ENCODE measurements at regions not wholly inside any gene's neighbourhood (a gene's known extent, or its start where the extent isn't known, plus 50 kb on each side); places are given as distances from the start of the nearest gene placed in this dataset.

DNA sequence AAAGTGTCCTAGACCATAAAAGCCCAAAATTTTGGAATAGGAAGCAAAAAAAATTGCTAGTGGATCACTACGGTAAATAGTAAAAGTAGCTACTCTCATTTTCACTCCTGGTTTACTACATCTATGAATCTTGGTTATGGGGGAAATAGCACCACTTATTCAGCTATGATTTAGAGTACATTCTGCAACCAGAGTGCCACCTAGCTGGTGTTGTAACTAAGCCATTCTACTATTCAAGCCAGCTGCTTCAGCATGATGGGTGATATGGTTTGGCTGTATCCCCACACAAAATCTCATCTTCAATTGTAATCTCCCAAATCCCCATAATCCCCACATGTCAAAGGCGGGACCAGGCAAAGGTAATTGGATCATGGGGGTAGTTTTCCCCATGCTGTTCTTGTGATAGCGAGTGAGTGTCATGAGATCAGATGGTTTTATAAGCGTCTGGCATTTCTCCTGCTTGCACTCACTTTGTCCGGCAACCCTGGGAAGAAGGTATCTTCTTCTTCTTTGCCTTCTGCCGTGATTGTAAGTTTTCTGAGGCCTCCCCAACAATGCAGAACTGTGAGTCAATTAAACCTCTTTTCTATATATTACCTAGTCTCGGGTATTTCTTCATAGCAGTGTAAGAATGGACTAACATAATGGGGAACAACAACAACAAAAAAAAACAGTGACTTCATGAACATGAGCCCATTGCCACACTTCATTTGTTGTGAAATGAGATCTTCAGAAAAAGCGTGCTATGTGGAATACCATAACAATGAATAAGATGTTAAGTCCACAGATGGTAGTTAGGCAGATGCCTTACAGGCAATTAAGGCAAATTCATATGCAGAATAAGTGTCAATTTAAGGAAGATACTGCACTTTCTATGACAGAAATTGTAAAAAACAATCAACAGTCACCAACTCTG, 280.1 kb downstream of the PABPC4L start:
- H3K36me3 ChIP-seq (ENCODE audit: insufficient read depth, low read length) = no peaks in the 10 kb centered on the region
- Mint-ChIP-seq H3K27me3 (no peaks in the 10 kb centered on the region), H3K4me1 (ENCODE audit: low read depth) (no peaks in the 10 kb centered on the region), H3K27ac (no peak overlapping the region), H3K36me3 (ENCODE audit: low read depth) (no peaks in the 10 kb centered on the region), H3K4me3 (no peak overlapping the region), H3K9me3 (peaks cover 7% of the 10 kb centered on the region)
- TF ChIP-seq, protein P1, sequence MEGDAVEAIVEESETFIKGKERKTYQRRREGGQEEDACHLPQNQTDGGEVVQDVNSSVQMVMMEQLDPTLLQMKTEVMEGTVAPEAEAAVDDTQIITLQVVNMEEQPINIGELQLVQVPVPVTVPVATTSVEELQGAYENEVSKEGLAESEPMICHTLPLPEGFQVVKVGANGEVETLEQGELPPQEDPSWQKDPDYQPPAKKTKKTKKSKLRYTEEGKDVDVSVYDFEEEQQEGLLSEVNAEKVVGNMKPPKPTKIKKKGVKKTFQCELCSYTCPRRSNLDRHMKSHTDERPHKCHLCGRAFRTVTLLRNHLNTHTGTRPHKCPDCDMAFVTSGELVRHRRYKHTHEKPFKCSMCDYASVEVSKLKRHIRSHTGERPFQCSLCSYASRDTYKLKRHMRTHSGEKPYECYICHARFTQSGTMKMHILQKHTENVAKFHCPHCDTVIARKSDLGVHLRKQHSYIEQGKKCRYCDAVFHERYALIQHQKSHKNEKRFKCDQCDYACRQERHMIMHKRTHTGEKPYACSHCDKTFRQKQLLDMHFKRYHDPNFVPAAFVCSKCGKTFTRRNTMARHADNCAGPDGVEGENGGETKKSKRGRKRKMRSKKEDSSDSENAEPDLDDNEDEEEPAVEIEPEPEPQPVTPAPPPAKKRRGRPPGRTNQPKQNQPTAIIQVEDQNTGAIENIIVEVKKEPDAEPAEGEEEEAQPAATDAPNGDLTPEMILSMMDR (IDR thresholded peaks at IDR 0.05) = no peak
- no peak overlapping the region for H3K4me3 ChIP-seq (ENCODE audit: low read length)
- H3K9me3 ChIP-seq (ENCODE audit: control insufficient read depth in 1 of 2, insufficient read depth in 1 of 2, low read length in 2 of 2) = peaks cover 0 to 4% of the 10 kb centered on the region in 2 experiments
- H3K27ac ChIP-seq (ENCODE audit: low read depth in 1 of 2, low read length in 2 of 2) = no peak overlapping the region
- no peaks in the 10 kb centered on the region for H3K27me3 ChIP-seq (ENCODE audit: control insufficient read depth in 1 of 2, insufficient read depth in 2 of 2, low read length in 2 of 2)
- ChIA-PET CTCF (no interaction called here), POLR2A (no interaction called here)
- intact Hi-C loops (cut with DNase I, micrococcal nuclease) = no loop called here
- H3K4me1 ChIP-seq (ENCODE audit: insufficient read depth, low read length) = no peaks in the 10 kb centered on the region
- DNase-seq (no peak), ATAC-seq (ENCODE audit: poor library complexity) (no peak)

DNA sequence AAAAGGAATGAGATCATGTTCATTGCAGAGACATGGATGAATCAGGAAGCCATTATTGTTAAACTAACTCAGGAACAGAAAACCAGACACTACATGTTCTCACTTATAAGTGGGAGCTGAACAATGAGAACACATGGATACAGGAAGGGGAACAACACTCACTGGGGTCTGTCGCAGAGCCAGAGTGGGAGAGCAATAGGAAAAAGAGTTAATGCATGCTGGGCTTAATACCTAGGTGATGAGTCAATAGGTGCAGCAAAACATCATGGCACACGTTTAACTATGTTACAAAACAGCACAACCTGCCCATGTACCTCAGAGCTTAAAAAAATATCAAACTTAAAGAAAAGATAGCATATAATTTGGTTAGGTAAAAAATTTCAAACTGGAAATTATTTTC, 281.4 kb downstream of the PABPC4L start:
- Mint-ChIP-seq H3K27me3 (no peaks in the 10 kb centered on the region), H3K4me1 (ENCODE audit: low read depth) (no peaks in the 10 kb centered on the region), H3K4me3 (no peak overlapping the region), H3K27ac (no peak overlapping the region), H3K36me3 (ENCODE audit: low read depth) (no peaks in the 10 kb centered on the region), H3K9me3 (peaks cover 7% of the 10 kb centered on the region)
- H3K27ac ChIP-seq (ENCODE audit: low read depth in 1 of 2, low read length in 2 of 2) = no peak overlapping the region
- intact Hi-C loops (cut with DNase I, micrococcal nuclease) = no loop called here
- DNase-seq = no peak
- peaks cover 0 to 4% of the 10 kb centered on the region in 2 experiments for H3K9me3 ChIP-seq (ENCODE audit: control insufficient read depth in 1 of 2, insufficient read depth in 1 of 2, low read length in 2 of 2)
- no peaks in the 10 kb centered on the region for H3K4me1 ChIP-seq (ENCODE audit: insufficient read depth, low read length)
- ChIA-PET CTCF (no interaction called here), POLR2A (no interaction called here)
- ATAC-seq (ENCODE audit: poor library complexity) = no peak
- no peaks in the 10 kb centered on the region for H3K27me3 ChIP-seq (ENCODE audit: control insufficient read depth in 1 of 2, insufficient read depth in 2 of 2, low read length in 2 of 2)
- H3K36me3 ChIP-seq (ENCODE audit: insufficient read depth, low read length) = no peaks in the 10 kb centered on the region
- no peak overlapping the region for H3K4me3 ChIP-seq (ENCODE audit: low read length)
- TF ChIP-seq, protein P1 (IDR thresholded peaks at IDR 0.05) = no peak

DNA sequence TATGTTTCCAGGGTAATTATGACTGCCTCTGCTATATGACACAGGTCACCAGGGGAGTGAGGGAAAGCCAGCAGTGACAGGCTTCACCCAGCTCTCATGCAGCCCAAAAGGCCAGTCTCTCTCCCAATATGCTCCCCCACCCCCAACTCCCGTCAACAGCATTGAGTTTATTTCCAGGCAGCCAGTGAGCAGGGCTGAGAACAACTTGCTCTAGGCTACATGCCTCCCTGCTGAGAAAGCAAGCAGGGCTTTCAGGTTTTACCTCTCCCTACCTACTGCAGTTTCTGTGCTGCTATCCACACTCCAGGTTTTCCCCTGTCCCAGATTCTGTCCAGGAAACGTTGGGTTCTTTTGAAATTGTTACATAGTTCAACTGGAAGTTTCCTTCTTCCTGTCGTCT, 291.4 kb downstream of the PABPC4L start:
- Mint-ChIP-seq H3K27me3 (no peaks in the 10 kb centered on the region), H3K36me3 (ENCODE audit: low read depth) (no peaks in the 10 kb centered on the region), H3K9me3 (peaks cover 21% of the 10 kb centered on the region), H3K4me3 (no peak overlapping the region), H3K27ac (no peak overlapping the region), H3K4me1 (ENCODE audit: low read depth) (no peaks in the 10 kb centered on the region)
- no peaks in the 10 kb centered on the region for H3K27me3 ChIP-seq (ENCODE audit: control insufficient read depth in 1 of 2, insufficient read depth in 2 of 2, low read length in 2 of 2)
- no peaks in the 10 kb centered on the region for H3K4me1 ChIP-seq (ENCODE audit: insufficient read depth, low read length)
- no peak overlapping the region for H3K4me3 ChIP-seq (ENCODE audit: low read length)
- CTCF ChIA-PET = no interaction called here
- DNase-seq (no peak), ATAC-seq (ENCODE audit: poor library complexity) (no peak)
- H3K36me3 ChIP-seq (ENCODE audit: insufficient read depth, low read length) = no peaks in the 10 kb centered on the region
- no peaks in the 10 kb centered on the region for H3K9me3 ChIP-seq (ENCODE audit: control insufficient read depth in 1 of 2, insufficient read depth in 1 of 2, low read length in 2 of 2)
- TF ChIP-seq, protein P1 (IDR thresholded peaks at IDR 0.05) = no peak
- POLR2A ChIA-PET = no interaction called here
- H3K27ac ChIP-seq (ENCODE audit: low read depth in 1 of 2, low read length in 2 of 2) = no peak overlapping the region
- intact Hi-C loops (cut with DNase I, micrococcal nuclease) = no loop called here
